ENCODE measurements at regions not wholly inside any gene's neighbourhood (a gene's known extent, or its start where the extent isn't known, plus 50 kb on each side); places are given as distances from the start of the nearest gene placed in this dataset.

DNA sequence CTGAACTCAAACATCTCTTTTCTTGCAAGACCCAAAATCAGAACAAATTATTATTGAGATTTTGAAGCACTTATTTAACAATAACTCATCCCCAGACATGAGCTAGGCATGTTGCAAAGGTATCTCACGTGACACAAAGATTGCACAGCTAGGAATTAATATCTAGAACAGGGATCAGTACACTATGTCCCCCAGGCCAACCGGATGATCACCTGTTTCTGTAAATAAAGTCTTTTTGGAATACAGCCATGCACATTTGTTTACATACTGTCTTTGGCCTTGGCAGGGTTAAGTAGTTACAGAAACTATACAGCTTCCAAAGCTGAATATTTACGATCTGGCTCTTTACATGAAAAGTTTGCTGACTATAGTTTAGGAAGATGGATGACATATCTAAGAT is 287.7 kb downstream of the ACTL7B start:
- Histone ChIP-seq H4K5ac (ENCODE audit: low read depth, low read length) (no peak overlapping the region), H4K8ac (ENCODE audit: low read depth in 2 of 2, low read length in 2 of 2) (no peak overlapping the region), H3K4me3 (ENCODE audit: insufficient read depth, low read depth, low read length) (no peak overlapping the region), H3K23ac (ENCODE audit: low read depth, low read length) (no peak overlapping the region), H3K56ac (ENCODE audit: extremely low read depth, insufficient read depth, low read length) (no peak overlapping the region), H3K79me1 (ENCODE audit: low read depth in 1 of 2, low read length in 2 of 2) (no peaks in the 10 kb centered on the region), H3K9ac (ENCODE audit: low read depth, low read length) (no peak overlapping the region), H3K18ac (ENCODE audit: low read depth, low read length) (no peak overlapping the region), H2AFZ (replicated peaks; ENCODE audit: low read length, poor library complexity) (no peak overlapping the region), H3K27me3 (ENCODE audit: control insufficient read depth, insufficient read depth, low read length) (peaks cover 2% of the 10 kb centered on the region), H3K4ac (ENCODE audit: low read depth, low read length) (no peak overlapping the region), H3K14ac (replicated peaks; ENCODE audit: low read depth, low read length) (no peak overlapping the region), H2BK120ac (ENCODE audit: low read depth, low read length) (no peak overlapping the region), H3K9me3 (ENCODE audit: control insufficient read depth, insufficient read depth, low read length) (no peaks in the 10 kb centered on the region), H3K4me2 (ENCODE audit: low read depth, low read length) (no peak overlapping the region), H2AK9ac (replicated peaks; ENCODE audit: low read depth, low read length, poor library complexity) (no peak overlapping the region), H3K4me1 (ENCODE audit: control insufficient read depth, insufficient read depth, low read length) (no peaks in the 10 kb centered on the region; the same call in 1 of the 2 replicates), H2BK15ac (ENCODE audit: low read depth, low read length) (no peak overlapping the region), H4K20me1 (ENCODE audit: insufficient read depth, low read length) (no peaks in the 10 kb centered on the region), H2BK20ac (ENCODE audit: low read depth, low read length) (no peak overlapping the region), H3K36me3 (ENCODE audit: control insufficient read depth, insufficient read depth, low read length) (no peaks in the 10 kb centered on the region), H3K27ac (ENCODE audit: insufficient read depth, low read length) (no peak overlapping the region), H4K91ac (ENCODE audit: insufficient read depth, low read depth, low read length) (no peak overlapping the region), H3K9me1 (ENCODE audit: insufficient read depth, low read length) (no peaks in the 10 kb centered on the region), H2AK5ac (ENCODE audit: low read depth, low read length) (no peak overlapping the region), H2BK5ac (ENCODE audit: low read depth, low read length, poor library complexity, severe bottlenecking) (no peak overlapping the region)
- in situ Hi-C loops (cut with MboI; ENCODE audit: low sequenced_read_pairs) (loop anchor here (5.0 to 25.0 kb wide), 3 partner anchors 283 to 1091 kb away; no protein-coding TSS in a partner anchor), dilution Hi-C loops (cut with HindIII; ENCODE audit: low sequenced_read_pairs, unreplicated experiment) (no loop called here), intact Hi-C loops (cut with micrococcal nuclease) (loop anchor here (5.0 to 10.0 kb wide), 5 partner anchors 426 to 1146 kb away; no protein-coding TSS in a partner anchor)
- POLR2A ChIA-PET (ENCODE audit: unreplicated experiment): no interaction called here
- ATAC-seq (ENCODE audit: low read depth): no peak
- CTCF ChIA-PET: no interaction called here
- no peak for DNase-seq
- 100% methylated on average over 1 of the region's 3 CpGs; no CpG with 5 or more reads in 1 of the 2 experiments for WGBS, 2 experiments (ENCODE audit: extremely low coverage in 2 of 2, insufficient read length in 1 of 2)
- no TSS peak for BruUV-seq (replicated peaks)
- no peak for TF ChIP-seq CEBPB (IDR thresholded peaks at IDR 0.05; ENCODE audit: low read depth, low read length)
- TF ChIP-seq RFX5 (IDR thresholded peaks at IDR 0.05; ENCODE audit: low read depth, low read length): no peak
- TF ChIP-seq RAD21 (IDR thresholded peaks at IDR 0.05; ENCODE audit: low read length): no peak
- TF ChIP-seq RCOR1 (IDR thresholded peaks at IDR 0.05; ENCODE audit: insufficient replicate concordance, low read length): no peak
- TF ChIP-seq, protein P1, sequence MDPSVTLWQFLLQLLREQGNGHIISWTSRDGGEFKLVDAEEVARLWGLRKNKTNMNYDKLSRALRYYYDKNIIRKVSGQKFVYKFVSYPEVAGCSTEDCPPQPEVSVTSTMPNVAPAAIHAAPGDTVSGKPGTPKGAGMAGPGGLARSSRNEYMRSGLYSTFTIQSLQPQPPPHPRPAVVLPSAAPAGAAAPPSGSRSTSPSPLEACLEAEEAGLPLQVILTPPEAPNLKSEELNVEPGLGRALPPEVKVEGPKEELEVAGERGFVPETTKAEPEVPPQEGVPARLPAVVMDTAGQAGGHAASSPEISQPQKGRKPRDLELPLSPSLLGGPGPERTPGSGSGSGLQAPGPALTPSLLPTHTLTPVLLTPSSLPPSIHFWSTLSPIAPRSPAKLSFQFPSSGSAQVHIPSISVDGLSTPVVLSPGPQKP (IDR thresholded peaks at IDR 0.05; ENCODE audit: borderline replicate concordance, low read depth, low read length): no peak
- TF ChIP-seq, protein P2, sequence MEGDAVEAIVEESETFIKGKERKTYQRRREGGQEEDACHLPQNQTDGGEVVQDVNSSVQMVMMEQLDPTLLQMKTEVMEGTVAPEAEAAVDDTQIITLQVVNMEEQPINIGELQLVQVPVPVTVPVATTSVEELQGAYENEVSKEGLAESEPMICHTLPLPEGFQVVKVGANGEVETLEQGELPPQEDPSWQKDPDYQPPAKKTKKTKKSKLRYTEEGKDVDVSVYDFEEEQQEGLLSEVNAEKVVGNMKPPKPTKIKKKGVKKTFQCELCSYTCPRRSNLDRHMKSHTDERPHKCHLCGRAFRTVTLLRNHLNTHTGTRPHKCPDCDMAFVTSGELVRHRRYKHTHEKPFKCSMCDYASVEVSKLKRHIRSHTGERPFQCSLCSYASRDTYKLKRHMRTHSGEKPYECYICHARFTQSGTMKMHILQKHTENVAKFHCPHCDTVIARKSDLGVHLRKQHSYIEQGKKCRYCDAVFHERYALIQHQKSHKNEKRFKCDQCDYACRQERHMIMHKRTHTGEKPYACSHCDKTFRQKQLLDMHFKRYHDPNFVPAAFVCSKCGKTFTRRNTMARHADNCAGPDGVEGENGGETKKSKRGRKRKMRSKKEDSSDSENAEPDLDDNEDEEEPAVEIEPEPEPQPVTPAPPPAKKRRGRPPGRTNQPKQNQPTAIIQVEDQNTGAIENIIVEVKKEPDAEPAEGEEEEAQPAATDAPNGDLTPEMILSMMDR (conservative IDR thresholded peaks at IDR 0.05; ENCODE audit: low read depth, low read length): no peak
- TF ChIP-seq, protein P3, sequence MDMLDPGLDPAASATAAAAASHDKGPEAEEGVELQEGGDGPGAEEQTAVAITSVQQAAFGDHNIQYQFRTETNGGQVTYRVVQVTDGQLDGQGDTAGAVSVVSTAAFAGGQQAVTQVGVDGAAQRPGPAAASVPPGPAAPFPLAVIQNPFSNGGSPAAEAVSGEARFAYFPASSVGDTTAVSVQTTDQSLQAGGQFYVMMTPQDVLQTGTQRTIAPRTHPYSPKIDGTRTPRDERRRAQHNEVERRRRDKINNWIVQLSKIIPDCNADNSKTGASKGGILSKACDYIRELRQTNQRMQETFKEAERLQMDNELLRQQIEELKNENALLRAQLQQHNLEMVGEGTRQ (IDR thresholded peaks at IDR 0.05; ENCODE audit: low read depth, low read length): no peak
- TF ChIP-seq BHLHE40 (IDR thresholded peaks at IDR 0.05; ENCODE audit: low read depth, low read length): no peak
- no peak for TF ChIP-seq SMC3 (IDR thresholded peaks at IDR 0.05; ENCODE audit: low read depth, low read length)
- TF ChIP-seq POLR2A (IDR thresholded peaks at IDR 0.05; ENCODE audit: low read depth, low read length): no peak
- no peak for TF ChIP-seq NFE2L2 (IDR thresholded peaks at IDR 0.05; ENCODE audit: low read depth, low read length)
- TF ChIP-seq CHD1 (IDR thresholded peaks at IDR 0.05; ENCODE audit: low read depth, low read length): no peak
- no peak for TF ChIP-seq MXI1 (IDR thresholded peaks at IDR 0.05; ENCODE audit: borderline replicate concordance, low read depth, low read length)
